EL (cell line): ENCODE measurements at regions not wholly inside any gene's neighbourhood (a gene's known extent, or its start where the extent isn't known, plus 50 kb on each side); places are given as distances from the start of the nearest gene placed in this dataset.
A peak's percentile ranks its signal among the peaks of the same experiment; 100 is the strongest.

Experiments
- DNase-seq: peaks from one replicate; pipeline ENCODE4 v3.0.0-alpha.2; 2016

- no peak for DNase-seq
Measured at GRCh38 chr21:15327637-15328265, 263.0 kb upstream of the NRIP1 start.

DNA sequence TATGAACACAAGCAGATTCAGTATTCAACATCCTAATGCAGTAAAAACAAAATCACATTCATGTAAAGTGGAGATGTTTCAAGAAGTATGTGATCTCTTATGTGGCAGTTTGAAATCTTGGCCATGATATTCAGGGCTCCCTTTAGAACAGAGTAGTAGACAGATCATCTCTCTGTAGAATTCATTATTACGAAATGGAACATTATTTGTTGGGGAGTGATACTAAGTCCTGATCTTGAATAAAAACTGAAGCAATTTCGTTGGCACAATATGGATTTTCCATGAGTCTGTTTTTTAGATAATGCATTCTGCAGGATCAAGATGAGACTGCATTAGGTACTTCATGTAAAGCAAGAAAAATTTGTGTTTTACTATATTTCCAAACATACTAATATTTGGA, 264.4 kb upstream of the NRIP1 start:
- DNase-seq: no peak

- DNase-seq: no peak
Measured at GRCh38 chr21:15330872-15331271, 266.1 kb upstream of the NRIP1 start.

- DNase-seq: no peak
Measured at GRCh38 chr21:15332572-15332971, 267.8 kb upstream of the NRIP1 start.

DNA sequence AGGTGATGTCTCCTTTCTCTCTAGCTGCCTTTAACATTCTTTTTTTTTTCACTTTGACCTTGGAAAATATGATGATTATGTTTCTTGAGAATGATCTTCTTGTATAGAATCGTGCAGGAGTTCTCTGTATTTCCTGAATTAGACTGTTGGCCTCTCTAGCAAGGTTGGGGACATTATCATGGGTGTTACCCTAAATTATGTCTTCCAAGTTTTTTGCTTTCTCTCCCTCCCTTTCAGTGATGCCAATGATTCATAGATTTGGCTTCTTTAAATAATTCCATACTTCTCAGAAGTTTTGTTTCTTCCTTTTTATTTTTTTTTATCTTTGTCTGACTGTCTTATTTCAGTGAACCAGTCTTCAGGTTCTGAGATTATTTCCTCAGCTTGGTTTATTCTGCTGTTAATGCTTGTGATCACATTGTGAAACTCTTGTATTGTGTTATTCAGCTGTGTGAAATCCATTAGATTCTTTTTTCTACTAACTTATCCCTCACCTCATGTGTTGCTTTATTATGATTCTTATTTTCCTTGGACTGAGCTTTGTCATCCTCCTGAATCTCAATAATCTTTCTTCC, 268.4 kb upstream of the NRIP1 start:
- DNase-seq: no peak

- no peak for DNase-seq
Measured at GRCh38 chr21:15333951-15334350, 269.2 kb upstream of the NRIP1 start.

DNA sequence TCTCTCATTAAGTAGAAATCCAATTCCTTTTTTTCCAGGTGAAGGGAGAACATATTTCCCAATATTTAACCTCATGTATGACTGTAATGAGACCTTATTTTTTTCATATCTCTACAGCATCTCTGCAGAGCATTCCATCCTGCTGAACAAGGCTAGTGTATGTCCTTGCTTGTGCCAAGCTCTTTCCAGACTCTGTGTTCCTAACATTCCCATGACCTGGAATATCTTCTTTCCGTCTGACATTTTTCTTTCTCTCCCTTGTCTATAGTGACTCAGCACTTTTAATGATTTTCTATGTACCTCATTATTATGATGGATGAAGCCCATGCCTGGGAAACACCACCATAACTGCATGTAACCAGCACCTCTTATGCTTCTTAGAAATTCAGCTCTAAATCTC, 278.3 kb upstream of the NRIP1 start:
- no peak for DNase-seq

DNA sequence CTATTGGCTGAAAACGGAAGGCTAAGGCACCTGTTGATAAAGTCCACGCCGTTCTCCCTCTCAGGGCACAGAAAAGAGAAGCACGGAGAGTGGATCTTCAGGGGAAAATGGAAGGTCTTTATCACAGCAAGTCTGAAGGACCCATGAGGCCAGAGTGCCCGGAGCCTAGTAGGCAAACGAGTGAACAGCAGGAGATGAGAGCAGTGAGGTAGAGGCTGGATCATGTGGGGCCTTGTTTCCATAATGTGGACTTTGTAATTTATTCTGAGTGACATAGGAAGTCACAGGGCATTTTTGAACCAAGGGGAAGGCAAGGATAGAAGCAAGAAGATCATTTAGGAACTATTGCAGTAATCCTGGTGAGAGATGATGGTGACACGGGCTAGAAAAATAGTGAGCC, 287.2 kb upstream of the NRIP1 start:
- DNase-seq: no peak

DNA sequence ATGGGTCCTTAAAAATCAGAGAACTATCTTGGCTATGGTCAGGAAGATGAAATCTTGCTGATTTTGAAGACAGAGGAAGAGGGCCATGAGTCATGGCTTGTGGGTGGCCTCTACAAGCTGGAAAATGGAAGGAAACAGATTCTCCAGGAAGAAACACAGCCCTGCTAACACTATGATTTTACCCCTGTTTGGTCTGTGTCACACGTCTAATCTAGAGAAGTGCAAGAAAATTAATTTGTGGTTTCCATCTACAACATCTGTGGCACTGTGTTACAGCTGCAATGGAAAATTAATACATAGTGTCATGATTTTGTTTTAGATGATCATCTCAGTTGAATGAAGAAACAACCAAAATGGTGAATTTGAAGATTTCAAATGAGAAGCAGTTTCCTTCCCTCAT, 288.7 kb upstream of the NRIP1 start:
- DNase-seq: no peak

- DNase-seq: no peak
Measured at GRCh38 chr21:15354516-15354915, 289.7 kb upstream of the NRIP1 start.

DNA sequence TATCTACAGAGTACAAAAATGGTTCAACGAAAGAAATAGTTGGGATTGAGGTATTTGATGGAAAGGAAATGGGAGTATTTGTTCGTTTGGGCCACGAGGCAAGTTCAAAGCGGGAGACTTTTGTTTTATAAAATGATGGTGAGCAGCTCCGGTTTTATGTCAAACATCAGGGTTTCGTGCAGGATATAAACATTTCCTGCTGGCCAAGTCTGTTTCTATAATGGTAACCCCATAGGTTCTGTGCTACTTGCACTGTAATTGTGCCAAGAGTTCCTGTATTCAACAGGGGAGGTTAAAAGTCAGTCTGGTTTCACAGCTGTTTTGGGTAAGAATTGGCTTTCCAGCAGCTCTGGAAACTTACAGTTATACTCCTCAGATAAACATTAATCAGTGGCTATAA, 290.3 kb upstream of the NRIP1 start:
- no peak for DNase-seq

- DNase-seq: no peak
Measured at GRCh38 chr21:15359251-15359650, 294.5 kb upstream of the NRIP1 start.

DNA sequence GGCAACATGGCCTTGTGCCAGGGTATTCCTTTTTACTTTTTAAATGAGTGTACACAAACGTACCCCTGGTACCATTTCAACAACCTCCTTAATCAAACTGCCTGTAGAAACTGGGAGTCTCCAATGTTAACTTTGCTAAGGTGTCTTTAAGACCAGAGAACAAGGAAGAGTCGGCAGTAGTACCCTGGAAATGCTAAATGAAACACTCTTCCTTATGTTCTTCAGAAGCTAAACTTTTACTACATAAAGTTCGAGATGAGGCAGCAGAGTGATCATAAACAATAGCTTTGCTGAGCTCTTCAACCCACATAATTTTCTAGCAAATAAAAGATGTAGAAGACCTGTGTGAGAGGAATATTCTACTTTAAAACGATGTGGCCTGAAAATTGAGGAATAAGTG, 297.7 kb upstream of the NRIP1 start:
- DNase-seq: no peak

- DNase-seq: no peak
Measured at GRCh38 chr21:15363921-15364320, 299.1 kb upstream of the NRIP1 start.

DNA sequence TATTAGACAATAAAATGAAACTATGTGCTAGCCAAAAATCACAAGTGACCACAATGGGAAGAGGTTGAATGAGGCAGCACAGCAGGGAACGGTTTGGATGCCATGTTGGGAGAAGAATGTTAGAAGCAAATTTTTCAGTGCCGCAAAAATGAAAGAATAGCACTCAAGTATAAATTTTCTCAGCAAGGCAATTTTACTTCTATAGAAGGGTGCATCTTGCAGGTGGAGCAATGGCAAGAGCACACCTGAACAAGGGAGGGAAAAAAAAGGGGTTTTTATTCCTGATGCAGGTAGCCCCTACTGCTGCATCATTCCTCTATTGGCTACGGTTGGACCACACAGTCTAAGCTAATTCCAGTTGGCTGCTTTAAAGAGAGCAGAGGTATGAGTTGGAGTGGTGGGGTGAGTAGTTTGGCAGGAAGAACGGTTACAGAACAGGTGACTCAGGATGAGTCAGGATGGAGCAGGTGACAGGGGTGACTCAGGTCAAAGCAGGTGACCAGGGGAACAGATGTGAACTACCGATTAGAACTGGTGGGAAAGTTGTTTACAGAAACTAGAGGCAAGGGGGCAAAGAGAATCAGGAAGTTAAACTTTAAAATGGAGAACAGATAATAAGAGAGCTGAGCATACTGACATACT, 301.1 kb upstream of the NRIP1 start:
- no peak for DNase-seq

GRCh38 chr21:15366555-15366954, 301.8 kb upstream of the NRIP1 start:
- no peak for DNase-seq

DNA sequence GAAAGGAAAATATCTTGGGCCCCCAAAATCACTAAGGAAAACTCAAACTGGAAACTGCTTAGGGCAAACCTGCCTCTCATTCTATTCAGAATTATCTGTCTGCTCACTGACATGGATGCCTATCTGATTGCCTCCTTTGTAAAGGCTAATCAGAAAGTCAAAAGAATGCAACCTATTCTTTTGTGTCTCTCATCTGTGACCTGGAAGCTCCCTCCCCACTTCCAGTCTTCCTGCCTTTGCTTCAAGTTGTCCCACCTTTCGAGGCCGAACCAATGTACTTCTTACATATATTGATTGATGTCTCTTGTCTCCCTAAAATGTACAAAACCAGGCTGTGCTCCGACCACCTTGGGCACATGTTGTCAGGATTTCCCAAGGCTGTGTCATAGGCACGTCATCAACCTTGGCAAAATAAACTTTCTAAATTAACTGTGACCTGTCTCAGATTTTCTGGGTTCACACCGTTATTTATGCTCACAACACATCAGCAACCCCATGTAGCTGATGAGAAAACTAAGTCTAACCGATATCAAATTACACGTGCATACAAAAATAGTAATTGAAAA, 302.3 kb upstream of the NRIP1 start:
- DNase-seq: peak; percentile 2

DNA sequence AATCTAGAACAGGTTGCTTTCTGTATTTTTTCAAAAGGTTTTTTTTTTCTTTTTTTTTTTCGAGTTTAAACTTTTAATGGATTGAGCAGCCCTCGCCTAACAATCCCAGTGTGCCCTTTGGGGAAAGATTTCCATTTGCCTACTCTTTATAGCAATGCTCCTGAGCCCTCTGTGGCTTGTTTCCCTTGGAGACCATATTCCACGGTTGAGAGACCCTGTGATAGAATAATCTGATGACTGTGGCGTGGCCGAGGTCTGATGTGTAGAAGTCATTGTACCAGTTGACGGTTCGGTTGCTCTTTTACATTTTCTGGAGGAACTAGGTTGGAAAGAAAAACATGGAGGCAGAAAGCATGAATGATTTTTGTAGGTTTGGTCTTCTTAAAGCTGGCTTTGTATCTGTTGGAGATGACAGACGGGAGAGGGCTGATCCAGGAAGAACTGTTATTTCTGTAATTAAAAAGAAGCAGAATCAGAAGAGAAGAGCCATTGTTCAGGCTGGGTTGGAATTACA, 305.7 kb upstream of the NRIP1 start:
- DNase-seq: no peak

GRCh38 chr21:15373941-15374340, 309.1 kb upstream of the NRIP1 start:
- no peak for DNase-seq

GRCh38 chr21:15379776-15380175, 315.0 kb upstream of the NRIP1 start:
- no peak for DNase-seq

- no peak for DNase-seq
Measured at GRCh38 chr21:15383588-15383987, 318.8 kb upstream of the NRIP1 start.

DNA sequence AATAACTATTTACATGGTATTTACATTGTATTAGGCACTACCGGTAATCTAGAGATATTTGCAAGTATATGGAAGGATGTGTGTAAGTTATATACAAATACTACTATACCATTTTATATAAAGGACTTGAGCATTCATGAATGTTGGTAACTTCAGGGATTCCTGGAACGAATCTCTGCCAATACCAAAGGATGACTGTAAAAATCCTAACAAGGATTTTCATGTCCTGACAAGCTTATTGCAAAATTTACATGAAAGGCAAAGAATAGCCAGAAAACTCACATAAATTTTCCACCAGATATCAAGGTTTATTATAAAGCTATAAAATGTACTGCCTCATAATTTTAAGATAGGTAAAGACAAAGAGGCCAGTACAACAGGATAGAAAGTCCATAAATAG, 325.2 kb upstream of the NRIP1 start:
- no peak for DNase-seq

DNA sequence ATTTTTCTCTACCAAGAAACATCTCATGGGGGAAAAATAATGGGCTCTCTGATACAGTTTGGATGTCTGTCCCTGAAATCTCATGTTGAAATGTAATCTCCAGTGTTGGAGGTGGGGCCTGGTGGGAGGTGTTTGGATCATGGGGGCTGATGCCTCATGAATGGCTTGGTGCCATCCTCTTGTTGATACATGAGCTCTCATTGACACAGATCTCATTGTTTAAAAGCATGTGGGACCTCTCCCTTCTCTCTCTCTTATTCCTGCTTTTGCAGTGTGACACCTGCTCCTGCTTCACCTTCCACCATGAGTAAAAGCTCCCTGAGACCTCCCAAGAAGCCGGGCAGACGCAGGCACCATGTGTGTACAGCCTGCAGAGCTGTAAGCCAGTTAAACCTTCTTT, 332.5 kb upstream of the NRIP1 start:
- DNase-seq: no peak

- no peak for DNase-seq
Measured at GRCh38 chr21:15400905-15401304, 328.9 kb upstream of the USP25 start.
